Erythroblast (primary cell): ENCODE measurements at regions not wholly inside any gene's neighbourhood (a gene's known extent, or its start where the extent isn't known, plus 50 kb on each side); places are given as distances from the start of the nearest gene placed in this dataset.

Source experiments
- GATA1 ChIP-seq: IDR thresholded peaks from 2 replicates; pipeline ENCODE4 v1.6.1; 2011; ENCODE audit warnings: low read depth, mild to moderate bottlenecking, control low read depth, low read length, moderate library complexity
- POLR2A ChIP-seq: IDR thresholded peaks from 2 replicates; pipeline ENCODE4 v1.6.1; 2011; ENCODE audit warnings: mild to moderate bottlenecking, low read length

- TF ChIP-seq POLR2A (no peak), GATA1 (no peak)
These were observed 145.2 kb upstream of the KLF14 start for GRCh38 chr7:130879191-130879590.
